NCI-H2227 (cell line): ENCODE measurements at regions not wholly inside any gene's neighbourhood (a gene's known extent, or its start where the extent isn't known, plus 50 kb on each side); places are given as distances from the start of the nearest gene placed in this dataset.

ENCODE experiments used
- DNase-seq: peaks from one replicate; lab custom pipeline; 2025; ENCODE audit not compliant: unreplicated experiment; lab: John Stamatoyannopoulos, UW

DNA sequence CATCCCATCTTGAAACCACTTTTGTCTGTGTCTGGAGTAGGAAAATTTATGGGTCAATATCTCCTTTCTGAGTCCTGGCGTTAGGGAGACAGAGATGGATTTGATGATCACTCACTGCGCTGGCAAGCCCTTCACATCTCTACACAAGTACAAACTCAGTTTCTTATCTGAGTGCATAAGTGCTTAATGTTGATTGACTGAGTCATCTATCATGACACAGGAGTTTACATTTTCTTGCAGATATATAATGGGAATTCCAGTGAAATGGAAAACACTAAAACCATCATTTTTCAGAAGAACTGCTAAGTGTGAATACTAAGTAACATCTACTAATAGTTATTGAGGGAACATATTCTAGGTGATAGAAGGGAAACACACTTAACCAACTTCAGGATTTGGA is 763.9 kb upstream of the COBL start:
- no peak for DNase-seq

DNA sequence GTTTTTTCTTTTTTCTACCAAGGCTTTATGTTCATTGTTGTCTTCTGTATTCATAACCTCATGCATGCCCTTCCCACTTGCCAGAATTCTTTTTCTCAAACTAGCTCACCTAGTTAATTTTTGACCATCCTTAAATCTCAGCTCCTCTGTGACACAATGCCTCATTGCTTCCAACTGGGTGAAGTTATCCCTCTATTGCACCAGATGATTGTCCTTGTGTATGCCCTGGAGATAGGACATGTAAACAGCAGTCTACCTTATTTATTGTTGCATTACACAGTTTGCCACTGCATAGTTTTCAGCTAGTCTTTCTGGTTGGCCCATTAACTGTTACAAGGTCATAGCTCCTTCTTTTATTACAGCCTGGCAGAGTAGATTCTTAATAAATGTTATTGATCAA is 763.1 kb upstream of the COBL start:
- no peak for DNase-seq

GRCh38 chr7:52077571-52077970 is 761.0 kb upstream of the COBL start:
- no peak for DNase-seq

DNA sequence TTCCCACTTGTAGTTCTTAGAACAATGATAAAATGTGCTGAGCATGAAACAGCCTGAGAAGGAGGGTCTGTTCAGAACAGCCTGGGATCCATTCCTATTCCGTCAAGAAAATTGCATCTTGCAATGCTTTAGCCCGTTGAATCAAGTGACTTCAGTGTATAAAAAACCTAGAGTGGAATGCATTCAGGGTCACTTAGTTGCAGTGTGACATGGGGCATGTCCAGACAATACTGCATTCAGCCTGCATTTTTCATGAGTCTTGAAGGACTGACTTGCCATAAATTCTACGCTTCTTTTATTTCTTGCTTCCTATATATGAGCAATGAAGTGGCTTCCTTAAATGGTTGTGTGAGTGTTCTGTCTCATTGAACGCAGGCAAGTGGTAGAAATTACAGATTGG is 758.3 kb upstream of the COBL start:
- no peak for DNase-seq

- no peak for DNase-seq
These were observed 757.5 kb upstream of the COBL start for GRCh38 chr7:52074071-52074470.

DNA sequence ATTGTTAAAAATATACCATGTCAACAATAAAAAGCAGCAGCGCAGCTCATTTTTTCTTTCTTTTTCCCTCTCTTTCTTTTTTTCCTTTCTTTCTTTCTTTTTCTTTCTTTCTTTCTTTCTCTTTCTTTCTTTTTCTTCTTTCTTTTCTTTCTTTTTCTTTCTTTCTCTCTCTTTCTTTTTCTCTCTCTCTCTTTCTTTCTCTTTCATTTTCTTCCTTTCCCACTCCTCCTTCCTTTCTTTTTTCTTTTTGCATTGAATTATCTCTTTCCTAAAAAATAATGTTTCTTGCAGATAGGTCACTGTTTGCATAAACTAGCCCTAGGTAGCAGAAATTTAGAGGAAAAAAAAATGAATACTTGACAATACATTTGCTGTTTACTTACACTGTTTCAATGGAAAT is 755.1 kb upstream of the COBL start:
- no peak for DNase-seq

DNA sequence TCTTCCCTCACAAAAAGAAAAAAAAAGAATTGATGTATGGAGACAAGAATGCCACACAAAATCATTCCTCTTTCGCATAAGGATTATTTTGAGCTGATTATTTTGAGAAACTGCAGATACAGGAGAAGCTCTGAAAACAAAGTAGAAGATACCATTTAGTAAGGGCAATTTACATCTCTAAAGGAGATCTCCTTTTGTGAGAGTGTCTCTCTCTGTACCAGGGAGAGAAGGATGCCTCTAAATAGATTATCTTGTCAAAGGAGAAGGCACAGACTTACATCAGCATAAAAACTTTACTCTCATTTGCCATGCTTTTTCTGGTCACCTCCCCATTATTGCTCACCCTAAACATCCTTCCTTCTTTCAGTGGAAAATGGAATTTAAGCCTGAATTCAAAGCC is 747.9 kb upstream of the COBL start:
- no peak for DNase-seq

DNA sequence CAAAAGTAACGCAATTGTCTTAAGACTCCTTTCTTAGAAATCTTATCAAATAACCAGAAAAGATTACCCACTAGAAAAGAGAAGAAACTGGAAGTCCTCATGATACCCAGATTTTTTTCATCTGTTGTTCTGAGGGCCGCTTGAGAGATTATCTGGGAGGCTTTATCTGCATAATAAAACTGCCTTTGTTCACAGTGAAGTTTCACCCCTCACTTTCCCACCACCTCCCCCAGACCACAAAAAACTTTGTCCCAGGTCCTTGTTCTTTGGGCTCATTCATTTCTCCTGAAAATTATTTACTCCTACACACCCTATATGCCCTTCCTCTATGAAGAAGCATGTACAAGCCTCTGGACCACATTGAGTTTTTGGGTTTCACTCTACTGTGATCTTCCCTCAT is 745.1 kb upstream of the COBL start:
- no peak for DNase-seq

GRCh38 chr7:52053525-52053924 is 736.9 kb upstream of the COBL start:
- DNase-seq = no peak

GRCh38 chr7:52030722-52031121 is 714.1 kb upstream of the COBL start:
- no peak for DNase-seq

GRCh38 chr7:52026140-52026539 is 709.5 kb upstream of the COBL start:
- DNase-seq = no peak

DNA sequence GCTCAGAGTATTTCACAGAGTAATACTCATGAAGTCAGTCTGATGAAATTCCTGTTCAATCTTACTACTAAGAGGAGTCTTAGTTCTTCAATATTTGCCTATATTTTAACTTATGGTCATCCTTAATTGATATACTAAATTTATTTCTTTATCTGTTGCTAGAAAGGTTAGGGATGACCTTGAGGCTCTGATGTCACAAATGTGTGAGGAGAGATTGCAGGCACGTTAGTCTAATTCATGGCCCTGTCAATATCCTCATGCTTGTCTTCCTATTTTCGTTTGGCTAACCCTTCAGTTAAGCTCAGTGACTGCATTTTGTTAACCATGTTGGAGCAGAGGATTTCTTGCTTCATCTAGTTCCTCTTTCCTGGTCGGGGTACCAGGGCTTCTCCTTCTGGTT is 704.7 kb upstream of the COBL start:
- DNase-seq = no peak

- DNase-seq = no peak
These were observed 702.1 kb upstream of the COBL start for GRCh38 chr7:52018680-52019054.

GRCh38 chr7:52017802-52018679 is 701.4 kb upstream of the COBL start:
- DNase-seq = no peak

GRCh38 chr7:52009181-52009580 is 692.6 kb upstream of the COBL start:
- no peak for DNase-seq

DNA sequence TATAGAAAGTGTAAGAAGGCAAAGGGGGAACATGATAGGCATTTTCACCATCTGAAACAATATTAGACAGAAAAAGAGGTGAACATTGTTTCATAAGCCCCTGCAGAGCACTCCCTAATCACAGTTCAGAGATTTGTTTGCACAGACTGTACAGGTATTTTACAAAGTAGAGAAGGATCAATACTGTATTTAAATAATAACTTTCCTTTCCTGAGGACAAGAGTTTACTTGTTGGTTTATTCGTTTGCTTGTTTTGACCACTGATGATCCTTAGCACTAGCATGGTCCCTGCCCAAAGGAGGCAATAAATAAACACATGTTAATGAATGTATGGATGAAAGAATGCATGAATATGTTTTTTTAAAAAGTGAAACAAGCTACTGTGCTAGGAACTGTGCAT is 690.1 kb upstream of the COBL start:
- DNase-seq = no peak

GRCh38 chr7:52005613-52006012 is 689.0 kb upstream of the COBL start:
- DNase-seq = no peak

DNA sequence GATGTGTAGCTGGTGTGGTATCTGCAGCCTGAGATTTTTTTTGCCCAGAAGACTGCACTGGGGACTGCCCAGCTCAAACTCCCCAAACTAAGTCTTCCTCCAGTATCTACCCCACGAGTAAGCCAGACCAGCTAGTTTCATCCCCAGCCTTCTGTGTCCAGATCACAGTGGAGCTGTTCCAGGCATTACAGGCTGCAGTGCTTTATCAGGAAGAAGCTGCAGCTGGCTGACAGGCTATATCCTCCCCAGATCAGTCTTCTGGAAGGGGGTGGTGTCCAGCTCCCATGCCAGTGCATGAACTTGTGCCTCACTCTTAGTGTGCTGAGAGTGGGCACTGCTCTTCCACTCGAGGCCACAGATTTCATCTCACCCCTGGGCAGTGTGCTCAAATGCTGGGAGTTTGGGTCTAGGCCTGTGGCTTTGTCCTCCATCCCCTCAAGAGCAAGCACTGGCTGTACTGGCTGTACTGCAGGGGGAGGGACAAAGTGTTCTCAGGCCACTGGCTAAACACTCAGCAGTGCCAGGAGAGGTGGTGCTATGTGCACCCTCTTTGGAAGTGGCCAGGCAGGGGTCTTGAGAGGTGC is 679.1 kb upstream of the COBL start:
- no peak for DNase-seq

DNA sequence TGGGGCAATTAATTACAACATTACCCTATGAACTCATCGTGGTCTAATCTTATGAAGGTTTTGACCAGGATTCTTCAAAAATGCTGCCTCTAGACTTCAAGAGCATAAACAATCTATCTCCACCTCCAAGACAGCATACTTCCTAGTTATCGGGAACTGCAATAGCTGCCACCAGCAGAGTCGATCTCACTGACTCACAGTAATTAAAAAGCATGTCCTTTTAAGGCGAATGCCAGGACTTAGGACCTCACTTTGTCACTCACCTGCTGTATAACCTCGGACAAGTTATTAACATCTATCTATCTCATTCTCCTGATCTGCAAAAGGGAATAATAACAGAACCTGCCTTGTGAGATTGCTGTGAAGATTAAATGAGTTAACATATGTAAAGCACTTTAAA is 666.0 kb upstream of the COBL start:
- DNase-seq = no peak

DNA sequence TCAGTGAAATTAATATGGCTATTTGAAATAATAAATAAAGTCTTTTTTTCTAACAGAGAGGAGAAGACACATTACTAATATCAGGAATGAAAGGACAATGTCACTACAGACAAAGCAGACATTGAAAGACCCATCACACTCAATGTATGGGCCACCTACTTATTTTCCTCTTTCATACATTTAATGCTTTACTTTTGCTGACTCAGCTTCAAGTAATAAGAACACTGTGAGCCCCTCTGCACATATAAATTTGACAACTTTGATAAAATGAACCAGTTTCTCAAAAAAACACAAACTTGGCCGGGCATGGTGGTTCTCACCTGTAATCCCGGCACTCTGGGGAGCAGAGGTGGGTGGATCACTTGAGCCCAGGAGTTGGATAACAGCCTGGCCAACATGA is 664.2 kb upstream of the COBL start:
- no peak for DNase-seq

GRCh38 chr7:51980313-51980712 is 663.7 kb upstream of the COBL start:
- no peak for DNase-seq

GRCh38 chr7:51977913-51978312 is 661.3 kb upstream of the COBL start:
- no peak for DNase-seq

DNA sequence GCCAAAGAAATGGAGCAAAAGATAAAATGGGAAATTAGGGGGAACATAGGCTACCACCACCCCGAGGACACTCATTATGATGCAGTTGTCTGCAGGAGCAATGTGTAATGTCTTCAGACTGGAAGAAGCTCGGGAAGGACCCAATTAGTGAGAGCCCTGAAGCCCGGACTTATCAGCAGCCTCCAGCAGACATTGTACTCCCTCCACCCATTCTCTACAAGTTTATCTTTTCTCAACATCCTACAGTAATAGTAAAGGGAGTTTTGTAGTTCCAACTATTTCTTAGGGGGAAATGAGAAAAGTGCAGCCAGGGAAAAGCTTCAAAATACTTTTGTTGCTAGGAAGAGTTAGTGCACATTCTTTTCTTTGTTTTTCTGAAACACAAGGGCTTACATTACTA is 657.3 kb upstream of the COBL start:
- no peak for DNase-seq
